ENCODE measurements at regions not wholly inside any gene's neighbourhood (a gene's known extent, or its start where the extent isn't known, plus 50 kb on each side); places are given as distances from the start of the nearest gene placed in this dataset.
"Not testable (repeated sequence)": the region's sequence is repeated elsewhere in the genome, so short reads cannot be mapped to it uniquely, and the experiment has no call there.

DNA sequence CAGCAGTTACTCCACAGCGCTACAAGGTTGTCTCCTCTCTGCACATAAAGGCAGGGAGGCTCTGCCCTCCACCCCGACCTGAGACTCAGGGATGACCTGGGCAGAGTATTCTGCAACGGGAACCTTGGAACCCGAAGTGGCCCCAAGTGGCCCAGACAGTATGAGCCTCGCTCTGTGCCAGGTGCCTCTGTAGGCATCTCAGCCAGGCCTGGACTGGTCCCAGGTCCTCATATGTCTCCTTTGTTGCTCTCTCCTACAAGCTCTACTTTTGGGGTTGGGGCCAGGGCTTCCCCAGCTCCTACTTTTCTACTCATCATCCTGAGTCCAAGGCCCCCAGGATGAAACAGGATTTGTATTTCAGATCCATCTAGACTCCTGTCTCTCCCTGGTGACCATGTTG lies 241.5 kb upstream of the PRSS1 start:
- Mint-ChIP-seq H3K27me3 (no peaks in the 10 kb centered on the region), H3K36me3 (ENCODE audit: low read depth) (no peaks in the 10 kb centered on the region), H3K27ac (peak overlapping the region; percentile 35), H3K9me3 (no peaks in the 10 kb centered on the region), H3K4me3 (no peak overlapping the region), H3K4me1 (ENCODE audit: low read depth) (peaks cover 31% of the 10 kb centered on the region)
- DNase-seq, result no peak

DNA sequence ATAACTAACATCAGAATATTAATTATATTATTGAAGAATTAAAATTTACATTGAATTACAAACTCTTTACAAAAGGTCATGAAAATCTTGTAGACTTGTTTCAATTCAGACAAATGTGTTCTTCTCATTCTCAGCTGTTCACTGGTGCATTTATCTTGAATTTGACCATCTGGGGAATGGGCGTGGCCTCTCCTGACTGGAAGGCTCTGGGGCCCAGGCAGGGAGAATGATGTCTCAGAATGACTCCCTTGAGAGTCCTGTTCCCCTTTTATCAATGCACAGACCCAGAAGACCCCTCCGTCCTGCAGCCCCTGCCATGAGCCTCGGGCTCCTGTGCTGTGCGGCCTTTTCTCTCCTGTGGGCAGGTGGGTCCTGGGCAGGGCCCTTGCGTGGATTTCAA lies 242.2 kb upstream of the PRSS1 start:
- H3K36me3 Mint-ChIP-seq (ENCODE audit: low read depth); H3K9me3 Mint-ChIP-seq; DNase-seq; H3K4me3 Mint-ChIP-seq; H3K27me3 Mint-ChIP-seq; H3K27ac Mint-ChIP-seq: not testable (repeated sequence)
- peaks cover 26% of the 10 kb centered on the region for H3K4me1 Mint-ChIP-seq (ENCODE audit: low read depth)

DNA sequence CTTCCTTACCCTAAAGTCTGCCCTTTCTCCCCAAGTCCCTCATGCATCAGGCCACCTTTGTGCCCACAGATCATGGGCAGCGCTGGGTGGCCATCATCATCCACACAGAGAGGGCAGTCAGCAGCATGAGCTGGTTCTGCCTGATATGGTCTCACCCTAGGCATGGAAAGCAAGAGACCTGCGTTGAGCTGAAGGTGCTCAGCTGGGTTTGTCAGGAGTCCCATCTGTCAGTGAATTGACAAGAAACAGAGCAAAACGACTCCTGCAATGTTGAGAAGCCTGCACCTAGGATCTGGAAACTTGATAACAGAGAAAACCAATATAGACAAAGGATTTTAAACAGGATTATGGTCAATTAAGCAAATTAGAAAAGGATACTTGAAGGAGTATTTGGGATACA lies 242.7 kb upstream of the PRSS1 start:
- no peak overlapping the region for H3K27ac Mint-ChIP-seq
- no peaks in the 10 kb centered on the region for H3K27me3 Mint-ChIP-seq
- no peak overlapping the region for H3K4me3 Mint-ChIP-seq
- peaks cover 21% of the 10 kb centered on the region for H3K4me1 Mint-ChIP-seq (ENCODE audit: low read depth)
- no peaks in the 10 kb centered on the region for H3K9me3 Mint-ChIP-seq
- H3K36me3 Mint-ChIP-seq (ENCODE audit: low read depth), result no peaks in the 10 kb centered on the region
- DNase-seq, result no peak

DNA sequence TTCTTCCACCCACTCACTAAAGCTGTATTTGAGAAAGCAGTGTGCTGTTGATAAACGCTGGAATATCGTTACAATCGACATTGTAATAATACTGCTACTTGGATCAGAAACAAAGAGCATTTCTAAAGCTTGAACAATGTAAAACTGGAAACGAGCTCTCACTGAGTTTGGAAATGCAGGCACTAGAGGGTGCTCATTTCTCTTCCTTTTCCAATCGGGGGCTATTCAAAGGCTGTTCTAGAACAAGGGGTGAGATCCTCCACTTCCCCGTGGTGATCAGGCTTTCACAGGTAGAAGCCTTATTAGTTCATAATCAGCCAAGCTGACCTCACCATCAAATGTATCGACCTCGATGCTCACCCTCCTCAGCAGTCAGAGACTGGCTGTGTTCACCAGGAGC lies 245.3 kb upstream of the PRSS1 start:
- not testable (repeated sequence) for H3K9me3 Mint-ChIP-seq; H3K27ac Mint-ChIP-seq; DNase-seq; H3K27me3 Mint-ChIP-seq; H3K4me3 Mint-ChIP-seq; H3K36me3 Mint-ChIP-seq (ENCODE audit: low read depth)
- peaks cover 26% of the 10 kb centered on the region for H3K4me1 Mint-ChIP-seq (ENCODE audit: low read depth)

DNA sequence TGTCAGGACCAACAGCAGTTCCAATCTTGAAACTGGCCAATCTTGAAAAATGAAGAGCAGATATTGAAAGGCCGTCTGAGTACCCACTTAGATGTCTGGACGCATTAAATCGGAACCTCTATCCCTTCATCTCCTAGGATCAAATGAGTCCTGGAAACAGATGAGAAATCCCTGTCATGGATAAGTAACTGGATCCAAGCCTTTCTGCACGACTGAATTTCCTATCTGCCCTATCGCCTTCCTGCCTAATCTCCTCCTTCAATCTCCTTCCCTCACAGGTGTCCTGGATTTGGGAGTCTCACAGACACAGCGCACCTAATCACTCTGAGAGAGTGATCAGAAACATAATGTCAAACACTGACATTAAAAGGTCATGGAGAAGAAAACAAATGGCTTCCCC lies 245.2 kb upstream of the PRSS58 start:
- no peaks in the 10 kb centered on the region for H3K27me3 Mint-ChIP-seq
- H3K27ac Mint-ChIP-seq, result no peak overlapping the region
- H3K4me1 Mint-ChIP-seq (ENCODE audit: low read depth), result peaks cover 23% of the 10 kb centered on the region
- H3K4me3 Mint-ChIP-seq, result no peak overlapping the region
- no peak for DNase-seq
- H3K36me3 Mint-ChIP-seq (ENCODE audit: low read depth), result no peaks in the 10 kb centered on the region
- no peaks in the 10 kb centered on the region for H3K9me3 Mint-ChIP-seq

DNA sequence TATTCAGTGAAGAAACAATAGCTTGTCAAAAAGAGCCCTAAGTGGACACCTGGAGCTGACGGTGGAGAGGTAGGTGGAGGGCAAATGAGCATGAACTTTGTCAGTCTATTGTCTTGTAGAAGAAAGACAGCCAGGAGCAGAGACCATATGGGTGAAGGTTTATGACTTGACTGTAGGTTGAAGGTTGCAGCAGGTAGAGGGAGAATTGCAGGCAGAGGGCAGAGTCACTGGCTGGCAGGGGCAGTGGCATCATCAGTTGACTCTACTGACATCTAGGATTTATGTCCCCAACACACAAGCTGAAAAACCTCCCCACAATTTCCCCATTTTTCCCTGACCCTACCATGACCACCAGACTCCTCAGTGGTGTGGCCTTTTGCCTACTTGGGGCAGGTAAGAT lies 243.6 kb upstream of the PRSS58 start:
- H3K27ac Mint-ChIP-seq, result no peak overlapping the region
- H3K9me3 Mint-ChIP-seq, result no peaks in the 10 kb centered on the region
- H3K36me3 Mint-ChIP-seq (ENCODE audit: low read depth), result no peaks in the 10 kb centered on the region
- DNase-seq, result no peak
- no peaks in the 10 kb centered on the region for H3K27me3 Mint-ChIP-seq
- H3K4me1 Mint-ChIP-seq (ENCODE audit: low read depth), result peaks cover 31% of the 10 kb centered on the region
- no peak overlapping the region for H3K4me3 Mint-ChIP-seq

DNA sequence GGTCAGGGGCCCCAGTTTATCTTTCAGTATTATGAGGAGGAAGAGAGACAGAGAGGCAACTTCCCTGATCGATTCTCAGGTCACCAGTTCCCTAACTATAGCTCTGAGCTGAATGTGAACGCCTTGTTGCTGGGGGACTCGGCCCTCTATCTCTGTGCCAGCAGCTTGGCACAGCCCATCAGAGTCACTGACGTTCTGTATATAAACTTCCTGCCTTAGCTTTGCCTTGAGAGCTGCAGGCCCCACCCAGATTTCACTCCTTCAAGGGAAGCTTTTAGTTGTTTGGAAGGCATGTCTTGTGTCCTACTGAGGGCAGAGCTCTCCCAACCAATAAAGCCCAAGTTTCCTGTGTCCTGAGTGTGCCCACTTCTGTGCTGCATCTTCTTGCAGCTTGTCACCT lies 242.5 kb upstream of the PRSS58 start:
- H3K36me3 Mint-ChIP-seq (ENCODE audit: low read depth), result no peaks in the 10 kb centered on the region
- H3K4me1 Mint-ChIP-seq (ENCODE audit: low read depth), result peaks cover 38% of the 10 kb centered on the region
- H3K27me3 Mint-ChIP-seq, result no peaks in the 10 kb centered on the region
- peak overlapping the region; percentile 89 for H3K27ac Mint-ChIP-seq
- peak overlapping the region; percentile 46 for H3K4me3 Mint-ChIP-seq
- DNase-seq, result no peak
- no peaks in the 10 kb centered on the region for H3K9me3 Mint-ChIP-seq

DNA sequence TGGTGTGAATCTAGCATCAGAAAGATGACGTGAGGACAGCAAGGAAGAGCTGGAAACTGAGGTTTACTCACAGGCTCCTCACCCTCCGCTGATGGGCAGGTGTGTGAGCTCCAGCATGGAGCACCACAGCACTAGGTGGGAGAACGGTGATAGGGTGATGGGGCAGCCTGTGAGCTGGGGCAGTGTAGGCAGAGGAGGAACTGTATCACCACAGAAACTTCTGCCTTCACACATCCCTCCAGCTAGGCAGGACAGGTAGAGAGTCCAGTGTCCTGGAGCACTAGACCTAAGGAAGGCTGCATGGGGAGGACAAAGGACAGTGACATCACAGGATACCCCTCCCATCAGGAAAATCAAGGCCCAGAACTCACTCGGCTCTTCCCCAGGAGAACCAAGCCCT lies 241.8 kb upstream of the PRSS58 start:
- Mint-ChIP-seq H3K27ac (peak overlapping the region; percentile 89), H3K27me3 (no peaks in the 10 kb centered on the region), H3K4me1 (ENCODE audit: low read depth) (peaks cover 40% of the 10 kb centered on the region), H3K36me3 (ENCODE audit: low read depth) (no peaks in the 10 kb centered on the region), H3K9me3 (no peaks in the 10 kb centered on the region), H3K4me3 (peak overlapping the region; percentile 32)
- no peak for DNase-seq

DNA sequence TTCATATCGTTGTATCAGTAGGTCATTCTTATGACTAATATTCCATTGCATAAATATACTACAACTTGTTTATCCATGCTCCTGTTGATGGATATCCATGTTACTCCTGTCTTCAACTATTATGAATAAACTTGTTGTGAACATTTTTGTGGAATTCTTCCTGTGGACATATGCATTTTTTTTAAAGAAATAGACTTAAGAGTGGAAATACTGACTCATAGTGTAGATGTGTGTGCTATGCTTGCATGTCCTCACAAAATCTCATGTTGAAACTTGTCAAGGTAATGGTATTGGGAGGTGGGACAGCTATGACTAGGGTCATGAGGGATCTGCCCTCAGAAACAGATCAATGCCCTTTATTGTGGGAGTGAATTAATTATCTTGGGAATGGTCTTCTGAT lies 240.5 kb upstream of the PRSS58 start:
- no peak for DNase-seq
- H3K27ac Mint-ChIP-seq, result peak overlapping the region; percentile 34
- H3K4me1 Mint-ChIP-seq (ENCODE audit: low read depth), result peaks cover 40% of the 10 kb centered on the region
- H3K9me3 Mint-ChIP-seq, result no peaks in the 10 kb centered on the region
- no peaks in the 10 kb centered on the region for H3K36me3 Mint-ChIP-seq (ENCODE audit: low read depth)
- no peaks in the 10 kb centered on the region for H3K27me3 Mint-ChIP-seq
- no peak overlapping the region for H3K4me3 Mint-ChIP-seq

DNA sequence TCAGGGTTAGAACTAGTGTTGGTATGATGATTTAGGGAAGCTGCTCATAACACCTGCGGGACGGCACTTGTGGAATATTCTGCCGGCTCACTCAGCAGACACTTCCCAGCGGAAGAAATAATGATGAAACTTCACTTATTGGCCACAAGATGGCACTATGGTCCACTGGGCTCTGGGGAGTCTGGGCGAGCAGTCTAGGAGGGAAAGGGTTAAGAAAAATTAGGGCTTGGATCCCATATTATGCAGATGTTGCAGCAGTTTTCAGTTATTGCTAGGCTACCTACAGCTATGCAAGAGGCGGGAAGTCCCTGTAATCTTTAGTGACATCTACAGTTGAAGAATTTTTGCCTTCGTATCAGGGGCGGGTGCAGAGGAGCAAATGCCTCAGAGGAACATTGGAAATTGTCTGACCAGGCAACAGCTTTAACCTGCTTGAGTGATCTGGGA lies 238.7 kb upstream of the PRSS58 start:
- Mint-ChIP-seq H3K9me3 (no peaks in the 10 kb centered on the region), H3K4me1 (ENCODE audit: low read depth) (peaks cover 48% of the 10 kb centered on the region), H3K36me3 (ENCODE audit: low read depth) (no peaks in the 10 kb centered on the region), H3K27me3 (no peaks in the 10 kb centered on the region), H3K4me3 (peak overlapping the region; percentile 26), H3K27ac (peak overlapping the region; percentile 41)
- DNase-seq, result no peak

DNA sequence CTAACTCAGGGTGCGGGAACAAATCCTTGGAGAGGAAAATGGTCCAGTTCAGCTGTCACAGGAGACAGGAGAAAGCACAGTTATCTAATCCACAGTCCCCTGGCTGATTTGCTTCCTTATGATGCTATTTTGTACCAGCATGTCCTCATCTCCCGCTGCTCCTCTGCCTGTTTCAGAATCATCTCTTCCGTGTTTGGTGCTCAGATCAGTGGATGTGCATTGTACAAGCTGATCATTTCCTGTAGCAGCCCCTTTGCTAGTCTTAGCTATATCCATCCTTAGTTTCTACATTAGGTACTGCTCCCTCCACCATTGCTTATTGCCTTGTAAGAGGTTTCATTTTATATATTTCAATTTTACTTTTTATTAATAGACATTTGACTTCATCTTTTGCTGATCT lies 238.0 kb upstream of the PRSS58 start:
- Mint-ChIP-seq H3K27ac (peak overlapping the region; percentile 50), H3K4me1 (ENCODE audit: low read depth) (peaks cover 48% of the 10 kb centered on the region)
- not testable (repeated sequence) for H3K36me3 Mint-ChIP-seq (ENCODE audit: low read depth); H3K4me3 Mint-ChIP-seq; H3K9me3 Mint-ChIP-seq; DNase-seq; H3K27me3 Mint-ChIP-seq

DNA sequence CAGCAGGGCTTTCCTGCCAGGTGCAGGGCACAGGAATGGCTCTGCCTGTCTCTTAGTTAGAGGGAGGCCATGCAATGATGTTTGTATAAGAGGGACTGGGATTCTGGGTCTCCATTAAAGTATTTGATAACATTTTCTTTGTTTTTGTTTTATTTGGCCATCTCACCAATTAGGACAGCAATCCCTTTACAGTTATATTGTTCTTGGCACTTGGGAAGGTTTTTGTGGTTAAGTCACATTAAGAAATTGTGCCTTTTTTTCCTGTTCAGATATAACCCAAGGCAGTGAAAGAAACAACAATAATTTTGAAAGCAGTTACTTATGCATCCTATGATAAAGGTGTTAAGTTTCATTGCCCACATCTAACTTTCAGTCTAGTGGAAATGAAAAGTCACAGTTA lies 237.4 kb upstream of the PRSS58 start:
- H3K36me3 Mint-ChIP-seq (ENCODE audit: low read depth); H3K4me3 Mint-ChIP-seq; H3K27me3 Mint-ChIP-seq; H3K9me3 Mint-ChIP-seq; DNase-seq: not testable (repeated sequence)
- peaks cover 42% of the 10 kb centered on the region for H3K4me1 Mint-ChIP-seq (ENCODE audit: low read depth)
- peak overlapping the region; percentile 50 for H3K27ac Mint-ChIP-seq

DNA sequence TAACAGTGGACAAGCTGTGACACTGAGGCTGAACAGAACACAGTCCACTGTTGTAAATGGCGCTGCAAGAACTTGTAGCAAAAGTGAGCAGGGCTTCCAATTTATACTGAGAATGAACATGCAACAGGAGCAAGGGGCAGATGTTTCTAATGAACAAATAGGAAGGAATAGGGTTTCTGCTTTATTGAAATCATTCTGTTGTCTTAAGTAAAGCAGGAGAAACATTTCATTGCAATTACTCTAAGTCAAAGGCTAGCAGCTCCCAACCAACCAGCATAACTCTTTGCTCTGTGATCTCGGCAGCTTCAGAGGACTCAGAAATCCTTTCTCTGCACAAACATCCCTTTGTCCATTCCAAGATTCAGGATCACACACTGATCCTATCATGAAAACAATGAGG lies 236.2 kb upstream of the PRSS58 start:
- Mint-ChIP-seq H3K27me3 (no peaks in the 10 kb centered on the region), H3K4me3 (no peak overlapping the region), H3K27ac (no peak overlapping the region), H3K36me3 (ENCODE audit: low read depth) (no peaks in the 10 kb centered on the region), H3K9me3 (no peaks in the 10 kb centered on the region), H3K4me1 (ENCODE audit: low read depth) (peaks cover 33% of the 10 kb centered on the region)
- no peak for DNase-seq

DNA sequence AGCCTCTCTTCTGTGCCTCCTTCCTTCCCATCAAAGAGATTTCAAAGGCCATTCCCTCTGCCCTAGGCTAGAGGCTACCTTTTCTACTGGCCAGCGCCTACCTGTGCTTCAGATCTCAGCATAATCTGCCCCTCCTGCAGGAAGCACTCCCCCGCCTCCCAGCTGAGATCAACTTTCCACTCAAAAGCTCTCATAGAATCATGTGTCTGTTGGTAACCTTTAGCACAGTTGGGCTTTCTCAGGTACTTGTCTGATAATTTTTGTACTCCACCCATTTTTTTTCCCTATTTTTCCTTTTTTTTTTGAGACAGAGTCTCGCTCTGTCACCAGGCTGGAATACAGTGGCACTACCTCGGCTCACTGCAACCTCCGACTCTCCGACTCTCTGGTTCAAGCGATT lies 231.0 kb upstream of the PRSS58 start:
- Mint-ChIP-seq H3K4me3 (no peak overlapping the region), H3K9me3 (no peaks in the 10 kb centered on the region), H3K27ac (no peak overlapping the region), H3K27me3 (no peaks in the 10 kb centered on the region), H3K4me1 (ENCODE audit: low read depth) (peaks cover 13% of the 10 kb centered on the region), H3K36me3 (ENCODE audit: low read depth) (no peaks in the 10 kb centered on the region)
- no peak for DNase-seq

DNA sequence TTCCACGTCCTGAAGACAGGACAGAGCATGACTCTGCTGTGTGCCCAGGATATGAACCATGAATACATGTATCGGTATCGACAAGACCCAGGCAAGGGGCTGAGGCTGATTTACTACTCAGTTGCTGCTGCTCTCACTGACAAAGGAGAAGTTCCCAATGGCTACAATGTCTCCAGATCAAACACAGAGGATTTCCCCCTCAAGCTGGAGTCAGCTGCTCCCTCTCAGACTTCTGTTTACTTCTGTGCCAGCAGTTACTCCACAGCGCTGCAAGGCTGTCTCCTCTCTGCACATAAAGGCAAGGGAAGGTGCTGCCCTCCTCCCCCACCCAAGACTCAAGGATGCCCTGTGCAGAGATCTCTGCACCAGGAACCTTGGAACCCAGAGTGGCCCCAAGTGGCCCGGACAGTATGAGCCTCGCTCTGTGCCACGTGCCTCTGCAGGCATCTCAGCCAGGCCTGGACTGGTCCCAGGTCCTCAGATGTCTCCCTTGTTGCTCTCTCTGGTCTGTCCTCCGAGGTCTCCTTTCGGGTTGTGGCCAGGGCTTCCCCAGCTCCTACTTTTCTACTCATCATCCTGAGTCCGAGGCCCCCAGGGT lies 230.3 kb upstream of the PRSS58 start:
- Mint-ChIP-seq H3K4me1 (ENCODE audit: low read depth) (peaks cover 18% of the 10 kb centered on the region), H3K9me3 (no peaks in the 10 kb centered on the region), H3K27me3 (no peaks in the 10 kb centered on the region), H3K36me3 (ENCODE audit: low read depth) (no peaks in the 10 kb centered on the region), H3K4me3 (no peak overlapping the region), H3K27ac (no peak overlapping the region)
- DNase-seq, result no peak

DNA sequence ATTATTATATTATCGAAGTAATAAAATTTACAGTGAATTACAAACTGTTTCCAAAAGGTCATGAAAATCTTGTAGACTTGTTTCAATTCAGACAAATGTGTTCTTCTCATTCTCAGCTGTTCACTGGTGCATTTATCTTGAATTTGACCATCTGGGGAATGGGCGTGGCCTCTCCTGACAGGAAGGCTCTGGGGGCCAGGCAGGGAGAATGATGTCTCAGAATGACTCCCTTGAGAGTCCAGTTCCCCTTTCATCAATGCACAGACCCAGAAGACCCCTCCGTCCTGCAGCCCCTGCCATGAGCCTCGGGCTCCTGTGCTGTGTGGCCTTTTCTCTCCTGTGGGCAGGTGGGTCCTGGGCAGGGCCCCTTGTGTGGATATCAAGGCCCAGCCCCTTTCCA lies 229.7 kb upstream of the PRSS58 start:
- H3K9me3 Mint-ChIP-seq; H3K27me3 Mint-ChIP-seq; H3K4me3 Mint-ChIP-seq; H3K27ac Mint-ChIP-seq; DNase-seq; H3K36me3 Mint-ChIP-seq (ENCODE audit: low read depth): not testable (repeated sequence)
- H3K4me1 Mint-ChIP-seq (ENCODE audit: low read depth), result peaks cover 18% of the 10 kb centered on the region
